DOHH2 (cell line): ENCODE measurements at regions not wholly inside any gene's neighbourhood (a gene's known extent, or its start where the extent isn't known, plus 50 kb on each side); places are given as distances from the start of the nearest gene placed in this dataset.

ENCODE experiments used
- H3F3A ChIP-seq: fragments of 200-600 bp; sonication (generic), shearing (Covaris generic); 2 replicates; pipeline ENCODE4 v1.6.0; 2016; ENCODE audit warnings: antibody characterized with exemption, mild to moderate bottlenecking; ENCODE audit not compliant: control insufficient read depth, insufficient read depth
- H3K27ac ChIP-seq: fragments of 200-600 bp; sonication (generic); 2 replicates; pipeline ENCODE4 v1.5.1; 2014; ENCODE audit warnings: low read depth, mild to moderate bottlenecking, low read length, moderate library complexity
- H3K27me3 ChIP-seq: fragments of 200-600 bp; sonication (generic); 2 replicates; pipeline ENCODE4 v1.6.1; 2014; ENCODE audit warnings: mild to moderate bottlenecking, low read length, mixed read lengths; ENCODE audit not compliant: control insufficient read depth
- H3K36me3 ChIP-seq: fragments of 200-600 bp; sonication (generic); 2 replicates; pipeline ENCODE4 v1.6.1; 2014; ENCODE audit warnings: mild to moderate bottlenecking, low read length, moderate library complexity, mixed read lengths; ENCODE audit not compliant: control insufficient read depth
- H3K4me1 ChIP-seq: fragments of 200-600 bp; sonication (generic); 2 replicates; pipeline ENCODE4 v1.6.1; 2014; ENCODE audit warnings: mild to moderate bottlenecking, low read length, mixed read lengths; ENCODE audit not compliant: control insufficient read depth
- H3K4me2 ChIP-seq: fragments of 200-600 bp; sonication (generic); 2 replicates; pipeline ENCODE4 v1.6.0; 2014; ENCODE audit warnings: mild to moderate bottlenecking, low read length, moderate library complexity
- H3K4me3 ChIP-seq: fragments of 200-600 bp; sonication (generic); 2 replicates; pipeline ENCODE4 v1.5.1; 2014; ENCODE audit warnings: mild to moderate bottlenecking, low read length, mixed read lengths
- H3K79me2 ChIP-seq: fragments of 200-600 bp; sonication (generic); 2 replicates; pipeline ENCODE4 v1.6.1; 2014; ENCODE audit warnings: mild to moderate bottlenecking, low read length, mixed read lengths; ENCODE audit not compliant: control insufficient read depth
- H3K9me2 ChIP-seq: fragments of 200-600 bp; sonication (generic); replicated peaks from 2 replicates; pipeline ENCODE4 v1.6.1; 2014; ENCODE audit warnings: mild to moderate bottlenecking, low read length, mixed read lengths; ENCODE audit not compliant: control insufficient read depth
- H3K9me3 ChIP-seq: fragments of 200-600 bp; sonication (generic); 2 replicates; pipeline ENCODE4 v1.6.1; 2014; ENCODE audit warnings: antibody characterized with exemption, low read length, mixed read lengths; ENCODE audit not compliant: control insufficient read depth, insufficient read depth
- H4K20me1 ChIP-seq: fragments of 200-600 bp; sonication (generic); 2 replicates; pipeline ENCODE4 v1.6.0; 2014; ENCODE audit warnings: low read depth, mild to moderate bottlenecking, antibody characterized with exemption, low read length, moderate library complexity; ENCODE audit not compliant: control insufficient read depth, insufficient read depth
- EZH2phosphoT487 ChIP-seq: fragments of 200-600 bp; sonication (generic); IDR thresholded peaks from 2 replicates; pipeline ENCODE4 v1.6.1; 2017; ENCODE audit warnings: borderline replicate concordance, mild to moderate bottlenecking, antibody characterized with exemption, low read length, moderate library complexity, mixed read lengths
- TF ChIP-seq, protein P1 (sequence below): fragments of 200-600 bp; sonication (generic); IDR thresholded peaks from one replicate; pipeline ENCODE4 v1.5.1; 2014; ENCODE audit warnings: antibody characterized with exemption, mild to moderate bottlenecking, low read depth, low read length; ENCODE audit not compliant: poor library complexity, severe bottlenecking

DNA sequence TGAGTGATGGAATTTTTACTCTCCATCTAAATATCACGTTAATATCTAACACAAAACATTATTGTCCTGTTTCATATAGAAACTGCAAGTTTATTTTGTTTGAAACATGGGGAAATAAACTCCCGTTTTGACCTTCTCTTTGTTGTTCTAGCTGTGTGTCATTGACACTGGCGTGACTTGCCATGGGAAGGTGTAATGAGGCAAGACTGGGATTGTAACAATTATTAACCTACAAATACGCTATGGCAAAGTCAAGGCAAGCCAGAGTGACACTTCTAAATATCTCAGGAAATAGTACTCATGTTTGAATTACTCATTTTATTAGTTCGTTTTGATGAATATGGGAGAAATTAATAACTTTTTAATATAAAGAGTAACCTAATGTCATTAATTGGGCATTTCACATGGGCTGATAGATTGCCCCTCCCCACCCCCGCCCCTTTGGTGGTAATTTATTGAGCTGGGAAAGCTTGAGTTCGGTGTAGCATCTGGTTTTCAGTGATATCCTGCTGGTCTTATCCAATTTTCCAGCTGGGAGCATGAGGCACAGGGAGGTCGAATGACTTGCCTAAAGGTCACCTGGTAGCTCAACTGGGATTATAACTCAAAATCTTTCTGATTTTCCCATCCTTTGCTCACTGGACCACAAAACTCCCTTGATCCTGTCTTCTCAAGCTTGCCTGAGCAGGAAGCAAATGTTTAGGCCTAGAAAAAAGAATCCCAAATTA lies 380.6 kb upstream of the JAG1 start:
- TF ChIP-seq EZH2phosphoT487: no peak
- TF ChIP-seq, protein P1, sequence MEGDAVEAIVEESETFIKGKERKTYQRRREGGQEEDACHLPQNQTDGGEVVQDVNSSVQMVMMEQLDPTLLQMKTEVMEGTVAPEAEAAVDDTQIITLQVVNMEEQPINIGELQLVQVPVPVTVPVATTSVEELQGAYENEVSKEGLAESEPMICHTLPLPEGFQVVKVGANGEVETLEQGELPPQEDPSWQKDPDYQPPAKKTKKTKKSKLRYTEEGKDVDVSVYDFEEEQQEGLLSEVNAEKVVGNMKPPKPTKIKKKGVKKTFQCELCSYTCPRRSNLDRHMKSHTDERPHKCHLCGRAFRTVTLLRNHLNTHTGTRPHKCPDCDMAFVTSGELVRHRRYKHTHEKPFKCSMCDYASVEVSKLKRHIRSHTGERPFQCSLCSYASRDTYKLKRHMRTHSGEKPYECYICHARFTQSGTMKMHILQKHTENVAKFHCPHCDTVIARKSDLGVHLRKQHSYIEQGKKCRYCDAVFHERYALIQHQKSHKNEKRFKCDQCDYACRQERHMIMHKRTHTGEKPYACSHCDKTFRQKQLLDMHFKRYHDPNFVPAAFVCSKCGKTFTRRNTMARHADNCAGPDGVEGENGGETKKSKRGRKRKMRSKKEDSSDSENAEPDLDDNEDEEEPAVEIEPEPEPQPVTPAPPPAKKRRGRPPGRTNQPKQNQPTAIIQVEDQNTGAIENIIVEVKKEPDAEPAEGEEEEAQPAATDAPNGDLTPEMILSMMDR: no peak

DNA sequence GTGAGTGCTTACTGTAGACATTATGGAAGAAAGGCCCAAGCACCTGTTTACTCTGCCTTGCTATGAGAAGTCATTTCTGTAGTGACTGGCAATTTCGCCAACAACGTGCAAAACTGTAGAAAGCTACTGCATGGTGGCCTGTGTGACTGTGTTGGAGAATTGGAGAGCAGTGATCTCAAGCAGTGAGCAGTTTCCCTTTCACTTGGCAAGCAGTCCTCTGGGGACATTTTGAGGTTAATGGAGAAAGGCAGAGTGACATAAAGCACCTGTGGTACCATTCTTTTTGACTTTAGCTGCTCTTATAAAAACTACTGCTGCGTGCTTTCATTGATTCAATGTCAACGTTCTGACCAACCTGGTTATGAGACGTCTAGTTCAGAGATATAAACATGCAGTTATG lies 382.6 kb upstream of the JAG1 start:
- H3K4me3 ChIP-seq: no peak overlapping the region
- no peak overlapping the region for H3K4me2 ChIP-seq
- no peaks in the 10 kb centered on the region for H3K36me3 ChIP-seq
- no peak overlapping the region for H3K27ac ChIP-seq
- no peaks in the 10 kb centered on the region for H4K20me1 ChIP-seq
- H3F3A ChIP-seq: no peaks in the 10 kb centered on the region
- H3K4me1 ChIP-seq: no peaks in the 10 kb centered on the region
- TF ChIP-seq, protein P1: no peak
- TF ChIP-seq EZH2phosphoT487: no peak
- H3K9me2 ChIP-seq: no peaks in the 10 kb centered on the region
- no peaks in the 10 kb centered on the region for H3K9me3 ChIP-seq
- H3K79me2 ChIP-seq: no peaks in the 10 kb centered on the region
- H3K27me3 ChIP-seq: no peaks in the 10 kb centered on the region

More for the DNA sequence above, 380.6 kb upstream of the JAG1 start:
- H3K4me2 ChIP-seq: no peak overlapping the region
- no peak overlapping the region for H3K4me3 ChIP-seq
- H3K36me3 ChIP-seq: no peaks in the 10 kb centered on the region
- H3F3A ChIP-seq: no peaks in the 10 kb centered on the region
- no peaks in the 10 kb centered on the region for H3K4me1 ChIP-seq
- no peaks in the 10 kb centered on the region for H3K9me2 ChIP-seq
- H3K9me3 ChIP-seq: no peaks in the 10 kb centered on the region
- H3K79me2 ChIP-seq: no peaks in the 10 kb centered on the region
- no peak overlapping the region for H3K27ac ChIP-seq
- no peaks in the 10 kb centered on the region for H3K27me3 ChIP-seq
- H4K20me1 ChIP-seq: no peaks in the 10 kb centered on the region

DNA sequence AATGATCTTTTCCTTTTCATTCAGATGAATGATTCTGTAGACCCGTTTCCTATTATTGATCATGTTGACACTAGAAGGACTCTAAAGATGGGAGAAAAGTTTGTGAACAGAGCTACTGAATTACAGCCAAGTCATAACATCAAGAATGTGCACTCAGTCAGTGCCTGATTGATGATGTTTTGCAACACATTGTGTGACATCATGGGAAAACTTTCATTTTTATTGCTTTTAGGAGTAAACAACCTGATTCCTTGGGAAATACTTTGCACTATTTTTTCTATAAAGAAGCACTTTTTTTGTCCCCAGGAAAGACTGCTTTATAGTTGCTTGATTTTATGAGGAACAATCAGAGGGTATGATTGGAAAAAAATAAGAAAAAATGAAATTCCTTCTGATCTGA lies 383.8 kb upstream of the JAG1 start:
- H3F3A ChIP-seq: no peaks in the 10 kb centered on the region
- no peak overlapping the region for H3K4me2 ChIP-seq
- no peak for TF ChIP-seq EZH2phosphoT487
- TF ChIP-seq, protein P1: no peak

More for the DNA sequence above, 383.8 kb upstream of the JAG1 start:
- Histone ChIP-seq H3K36me3 (no peaks in the 10 kb centered on the region), H3K27me3 (no peaks in the 10 kb centered on the region), H3K27ac (no peak overlapping the region), H3K4me3 (no peak overlapping the region), H4K20me1 (no peaks in the 10 kb centered on the region), H3K9me3 (no peaks in the 10 kb centered on the region), H3K4me1 (no peaks in the 10 kb centered on the region), H3K9me2 (no peaks in the 10 kb centered on the region), H3K79me2 (no peaks in the 10 kb centered on the region)
